HCT116 (cell line): ENCODE measurements at regions not wholly inside any gene's neighbourhood (a gene's known extent, or its start where the extent isn't known, plus 50 kb on each side); places are given as distances from the start of the nearest gene placed in this dataset.

Experiments used
- ATAC-seq: fragments of 200-7000 bp; cut with Tn5 transposase; 2 replicates; pipeline ENCODE4 v1.9.1; 2020; ENCODE audit warnings: mild to moderate bottlenecking, moderate library complexity
- BruUV-seq: library from RNA; stranded (reverse); fragments of 400-500 nt; replicated peaks from 2 replicates; lab custom pipeline; 2021; lab: Mats Ljungman, UMichigan
- CTCF ChIA-PET: fragments of 300-600 bp; sonication (Branson Sonifier 250); formaldehyde crosslinking; loops from one replicate; lab custom pipeline; 2021; ENCODE audit warnings: antibody characterized with exemption; lab: Charles Lee
- POLR2A ChIA-PET: fragments of 300-600, 350-600 bp; sonication (Branson Sonifier 250); formaldehyde crosslinking; loops from one replicate; lab custom pipeline; 2021; ENCODE audit warnings: antibody characterized with exemption; lab: Charles Lee
- RAD21 ChIA-PET, 2 experiments: fragments of 300-600 bp; sonication (Branson Sonifier 250); formaldehyde crosslinking; loops; one replicate each; lab custom pipeline; 2023; ENCODE audit warnings: low total read pairs in 2 of 2; ENCODE audit not compliant: uncharacterized antibody in 2 of 2, unreplicated experiment in 2 of 2, low non-redundant PET in 1 of 2; lab: Charles Lee
- DNase-seq: peaks from one replicate; pipeline ENCODE4 v3.0.0-alpha.2; 2010; ENCODE audit warnings: low read depth, low spot score
- H2AFZ ChIP-seq: fragments of 200-600 bp; shearing (Covaris generic), sonication (generic); 2 replicates; pipeline ENCODE4 v1.6.1; 2017; ENCODE audit warnings: low read depth, mixed run types, mixed read lengths, antibody characterized with exemption, low read length; ENCODE audit not compliant: poor library complexity, severe bottlenecking
- H3K27ac ChIP-seq: 2 replicates; pipeline ENCODE4 v1.5.1; 2012; ENCODE audit warnings: low read depth, low read length
- H3K27me3 ChIP-seq: fragments of 200-600 bp; sonication (generic); 2 replicates; pipeline ENCODE4 v1.6.1; 2016; ENCODE audit warnings: mixed run types, low read length, mixed read lengths; ENCODE audit not compliant: insufficient read depth
- H3K36me3 ChIP-seq, 2 experiments: fragments of 200-500 bp in 1 of 2; fragments of 200-600 bp in 1 of 2; sonication (Bioruptor generic) in 1 of 2; sonication (generic) in 1 of 2; 2 replicates each; pipeline versions ENCODE4 v1.5.1 to v1.6.1; 2014 to 2016; ENCODE audit warnings: low read length in 2 of 2, inconsistent platforms in 1 of 2, mixed read lengths in 1 of 2, mixed run types in 1 of 2; ENCODE audit not compliant: insufficient read depth in 2 of 2, control insufficient read depth in 1 of 2
- H3K4me1 ChIP-seq, 2 experiments: fragments of 200-600 bp in 1 of 2; sonication (generic) in 1 of 2; 2 replicates each; pipeline versions ENCODE4 v1.5.1 to v1.6.1; 2012 to 2017; ENCODE audit warnings: low read length in 2 of 2, inconsistent platforms in 1 of 2, mild to moderate bottlenecking in 1 of 2, mixed read lengths in 1 of 2, mixed run types in 1 of 2, moderate library complexity in 1 of 2; ENCODE audit not compliant: insufficient read depth in 2 of 2, control insufficient read depth in 1 of 2
- H3K4me2 ChIP-seq: fragments of 200-600 bp; sonication (generic); 2 replicates; pipeline ENCODE4 v1.6.1; 2017; ENCODE audit warnings: mixed run types, low read length, mixed read lengths
- H3K4me3 ChIP-seq, 2 experiments: fragments of 200-600 bp in 1 of 2; sonication (generic) in 1 of 2; replicated peaks in 1 of 2; 2 replicates each; pipeline ENCODE4 v1.5.1; 2011 to 2016; ENCODE audit warnings: low read length in 2 of 2, control low read depth in 1 of 2, low read depth in 1 of 2, mild to moderate bottlenecking in 1 of 2, mixed read lengths in 1 of 2, mixed run types in 1 of 2
- H3K79me2 ChIP-seq: fragments of 200-600 bp; sonication (generic); 2 replicates; pipeline ENCODE4 v1.6.1; 2017; ENCODE audit warnings: mild to moderate bottlenecking, mixed run types, low read length, moderate library complexity, mixed read lengths; ENCODE audit not compliant: insufficient read depth
- H3K9ac ChIP-seq: fragments of 200-600 bp; sonication (generic); 2 replicates; pipeline ENCODE4 v1.6.1; 2016; ENCODE audit warnings: low read length, mixed read lengths
- H3K9me2 ChIP-seq: fragments of 200-600 bp; sonication (generic), shearing (Covaris generic); 2 replicates; pipeline ENCODE4 v1.6.1; 2017; ENCODE audit warnings: mixed run types, mild to moderate bottlenecking, moderate library complexity; ENCODE audit not compliant: insufficient read depth
- H3K9me3 ChIP-seq, 2 experiments: fragments of 200-500 bp in 1 of 2; fragments of 200-600 bp in 1 of 2; sonication (Bioruptor generic) in 1 of 2; sonication (generic) in 1 of 2; 2 replicates each; pipeline ENCODE4 v1.6.1; 2014 to 2017; ENCODE audit warnings: low read length in 2 of 2, mixed read lengths in 2 of 2, inconsistent platforms in 1 of 2, low read depth in 1 of 2, mild to moderate bottlenecking in 1 of 2, mixed run types in 1 of 2, moderate library complexity in 1 of 2; ENCODE audit not compliant: control insufficient read depth in 1 of 2, insufficient read depth in 1 of 2
- H4K20me1 ChIP-seq: fragments of 200-600 bp; sonication (generic), shearing (Covaris generic); 2 replicates; pipeline ENCODE4 v1.6.1; 2017; ENCODE audit warnings: mixed run types, mild to moderate bottlenecking, moderate library complexity; ENCODE audit not compliant: insufficient read depth
- CEBPB ChIP-seq: IDR thresholded peaks from 2 replicates; pipeline ENCODE4 v1.6.1; 2012; ENCODE audit warnings: low read depth
- FOSL1 ChIP-seq: IDR thresholded peaks from 2 replicates; pipeline ENCODE4 v1.6.1; 2012; ENCODE audit warnings: low read depth
- POLR2A ChIP-seq: IDR thresholded peaks from 2 replicates; pipeline ENCODE4 v1.7.0; 2011; ENCODE audit warnings: borderline replicate concordance; ENCODE audit not compliant: insufficient read depth, insufficient read length; ENCODE audit errors: extremely low read depth
- SP1 ChIP-seq: IDR thresholded peaks from 2 replicates; pipeline ENCODE4 v1.6.1; 2012; ENCODE audit warnings: low read depth
- SRF ChIP-seq: IDR thresholded peaks from 2 replicates; pipeline ENCODE4 v1.6.1; 2012; ENCODE audit warnings: low read depth
- TCF7L2 ChIP-seq: IDR thresholded peaks from 2 replicates; pipeline ENCODE4 v1.7.0; 2011; ENCODE audit warnings: borderline replicate concordance, inconsistent platforms; ENCODE audit not compliant: insufficient read depth, insufficient read length; ENCODE audit errors: extremely low read depth
- intact Hi-C: fragments of 100-400 bp; cut with micrococcal nuclease; formaldehyde crosslinking; loops from 2 replicates; pipeline ENCODE4 v1.10.0; 2022
- TF ChIP-seq, protein P1 (sequence below): IDR thresholded peaks from 2 replicates; pipeline ENCODE4 v1.6.1; 2011; ENCODE audit warnings: mild to moderate bottlenecking, low read length, moderate library complexity; ENCODE audit not compliant: insufficient replicate concordance; ENCODE audit errors: extremely low read depth
- TF ChIP-seq, protein P2 (sequence below): IDR thresholded peaks from 2 replicates; pipeline ENCODE4 v1.6.1; 2012; ENCODE audit warnings: low read depth

DNA sequence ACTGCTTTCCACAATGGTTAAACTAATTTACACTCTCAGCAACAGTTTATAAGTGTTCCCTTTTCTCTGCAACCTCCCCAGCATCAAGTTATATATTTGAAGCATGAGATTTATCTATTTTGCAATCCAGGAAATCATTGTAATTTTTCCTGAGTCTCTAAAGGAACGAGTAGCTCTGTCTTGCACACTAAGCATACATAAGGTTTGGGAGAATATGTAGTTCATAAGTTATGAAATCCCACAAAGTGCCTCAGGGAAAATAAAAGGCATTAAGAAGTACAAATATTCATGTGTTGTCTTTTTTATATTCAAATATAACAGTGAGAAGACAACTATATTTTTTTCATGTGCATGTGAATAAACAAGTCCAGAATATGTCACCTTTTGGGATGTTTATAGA is 377.1 kb upstream of the RORB start:
- no peaks in the 10 kb centered on the region for H3K27me3 ChIP-seq
- TF ChIP-seq SRF (no peak), POLR2A (no peak), CEBPB (no peak), SP1 (no peak), TCF7L2 (no peak), FOSL1 (no peak)
- TF ChIP-seq, protein P1, sequence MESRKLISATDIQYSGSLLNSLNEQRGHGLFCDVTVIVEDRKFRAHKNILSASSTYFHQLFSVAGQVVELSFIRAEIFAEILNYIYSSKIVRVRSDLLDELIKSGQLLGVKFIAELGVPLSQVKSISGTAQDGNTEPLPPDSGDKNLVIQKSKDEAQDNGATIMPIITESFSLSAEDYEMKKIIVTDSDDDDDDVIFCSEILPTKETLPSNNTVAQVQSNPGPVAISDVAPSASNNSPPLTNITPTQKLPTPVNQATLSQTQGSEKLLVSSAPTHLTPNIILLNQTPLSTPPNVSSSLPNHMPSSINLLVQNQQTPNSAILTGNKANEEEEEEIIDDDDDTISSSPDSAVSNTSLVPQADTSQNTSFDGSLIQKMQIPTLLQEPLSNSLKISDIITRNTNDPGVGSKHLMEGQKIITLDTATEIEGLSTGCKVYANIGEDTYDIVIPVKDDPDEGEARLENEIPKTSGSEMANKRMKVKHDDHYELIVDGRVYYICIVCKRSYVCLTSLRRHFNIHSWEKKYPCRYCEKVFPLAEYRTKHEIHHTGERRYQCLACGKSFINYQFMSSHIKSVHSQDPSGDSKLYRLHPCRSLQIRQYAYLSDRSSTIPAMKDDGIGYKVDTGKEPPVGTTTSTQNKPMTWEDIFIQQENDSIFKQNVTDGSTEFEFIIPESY, result no peak
- TF ChIP-seq, protein P2, sequence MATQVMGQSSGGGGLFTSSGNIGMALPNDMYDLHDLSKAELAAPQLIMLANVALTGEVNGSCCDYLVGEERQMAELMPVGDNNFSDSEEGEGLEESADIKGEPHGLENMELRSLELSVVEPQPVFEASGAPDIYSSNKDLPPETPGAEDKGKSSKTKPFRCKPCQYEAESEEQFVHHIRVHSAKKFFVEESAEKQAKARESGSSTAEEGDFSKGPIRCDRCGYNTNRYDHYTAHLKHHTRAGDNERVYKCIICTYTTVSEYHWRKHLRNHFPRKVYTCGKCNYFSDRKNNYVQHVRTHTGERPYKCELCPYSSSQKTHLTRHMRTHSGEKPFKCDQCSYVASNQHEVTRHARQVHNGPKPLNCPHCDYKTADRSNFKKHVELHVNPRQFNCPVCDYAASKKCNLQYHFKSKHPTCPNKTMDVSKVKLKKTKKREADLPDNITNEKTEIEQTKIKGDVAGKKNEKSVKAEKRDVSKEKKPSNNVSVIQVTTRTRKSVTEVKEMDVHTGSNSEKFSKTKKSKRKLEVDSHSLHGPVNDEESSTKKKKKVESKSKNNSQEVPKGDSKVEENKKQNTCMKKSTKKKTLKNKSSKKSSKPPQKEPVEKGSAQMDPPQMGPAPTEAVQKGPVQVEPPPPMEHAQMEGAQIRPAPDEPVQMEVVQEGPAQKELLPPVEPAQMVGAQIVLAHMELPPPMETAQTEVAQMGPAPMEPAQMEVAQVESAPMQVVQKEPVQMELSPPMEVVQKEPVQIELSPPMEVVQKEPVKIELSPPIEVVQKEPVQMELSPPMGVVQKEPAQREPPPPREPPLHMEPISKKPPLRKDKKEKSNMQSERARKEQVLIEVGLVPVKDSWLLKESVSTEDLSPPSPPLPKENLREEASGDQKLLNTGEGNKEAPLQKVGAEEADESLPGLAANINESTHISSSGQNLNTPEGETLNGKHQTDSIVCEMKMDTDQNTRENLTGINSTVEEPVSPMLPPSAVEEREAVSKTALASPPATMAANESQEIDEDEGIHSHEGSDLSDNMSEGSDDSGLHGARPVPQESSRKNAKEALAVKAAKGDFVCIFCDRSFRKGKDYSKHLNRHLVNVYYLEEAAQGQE, result no peak
- no peaks in the 10 kb centered on the region; the same call in 1 of the 2 replicates for H4K20me1 ChIP-seq
- H3K4me3 ChIP-seq, result no peak overlapping the region
- BruUV-seq, result no TSS peak
- ChIA-PET POLR2A (no interaction called here), RAD21 (no interaction called here), CTCF (no interaction called here)
- ATAC-seq (no peak), DNase-seq (no peak)
- H3K9ac ChIP-seq, result no peak overlapping the region
- no peaks in the 10 kb centered on the region for H3K9me2 ChIP-seq
- H3K9me3 ChIP-seq, result no peaks in the 10 kb centered on the region; a peak in 2 of 4 replicates
- H3K4me2 ChIP-seq, result no peak overlapping the region
- H3K36me3 ChIP-seq, result no peaks in the 10 kb centered on the region
- H3K27ac ChIP-seq, result no peak overlapping the region
- intact Hi-C loops, result no loop called here
- H3K79me2 ChIP-seq, result no peaks in the 10 kb centered on the region
- no peaks in the 10 kb centered on the region for H3K4me1 ChIP-seq
- no peak overlapping the region for H2AFZ ChIP-seq
